Natural killer cell (primary cell): ENCODE measurements at regions not wholly inside any gene's neighbourhood (a gene's known extent, or its start where the extent isn't known, plus 50 kb on each side); places are given as distances from the start of the nearest gene placed in this dataset.

Experiments
- ATAC-seq, 3 donors: fragments of 150-1000 bp in 2 of 3; fragments of 200-7000 bp in 1 of 3; cut with Tn5 transposase; 1 replicate in 1 of 3; 2 replicates in 2 of 3; pipeline ENCODE4 v1.10.0; 2021; ENCODE audit warnings: mild to moderate bottlenecking in 2 of 3, moderate library complexity in 2 of 3
- DNase-seq, 2 donors: peaks; one replicate each; pipeline versions ENCODE4 v3.0.0 to v3.0.0-alpha.2; 2013 to 2021; ENCODE audit warnings: mixed read lengths in 1 of 2
- H3K27ac ChIP-seq: one replicate; pipeline ENCODE4 v1.5.1; 2013; ENCODE audit warnings: mild to moderate bottlenecking, low read length
- H3K27me3 ChIP-seq: one replicate; pipeline ENCODE4 v1.6.1; 2013; ENCODE audit warnings: low read length; ENCODE audit not compliant: control insufficient read depth, insufficient read depth
- H3K36me3 ChIP-seq: one replicate; pipeline ENCODE4 v1.6.1; 2013; ENCODE audit warnings: low read length; ENCODE audit not compliant: control insufficient read depth, insufficient read depth
- H3K4me1 ChIP-seq: one replicate; pipeline ENCODE4 v1.6.1; 2013; ENCODE audit warnings: low read length; ENCODE audit not compliant: control insufficient read depth, insufficient read depth
- H3K4me3 ChIP-seq: one replicate; pipeline ENCODE4 v1.5.1; 2013; ENCODE audit warnings: low read length
- H3K9me3 ChIP-seq: one replicate; pipeline ENCODE4 v1.6.1; 2013; ENCODE audit warnings: low read length; ENCODE audit not compliant: control insufficient read depth, insufficient read depth
- H3K27ac Mint-ChIP-seq, 2 donors: one replicate each; pipeline ENCODE4 v1.8.0; 2022; ENCODE audit warnings: mild to moderate bottlenecking in 2 of 2, mixed read lengths in 2 of 2, moderate library complexity in 1 of 2
- H3K27me3 Mint-ChIP-seq, 2 donors: one replicate each; pipeline ENCODE4 v1.8.0; 2022; ENCODE audit warnings: low read depth in 2 of 2, mixed read lengths in 2 of 2
- H3K36me3 Mint-ChIP-seq: one replicate; pipeline ENCODE4 v1.8.0; 2022; ENCODE audit warnings: mixed read lengths
- H3K4me1 Mint-ChIP-seq, 2 donors: one replicate each; pipeline ENCODE4 v1.8.0; 2022; ENCODE audit warnings: mixed read lengths in 2 of 2
- H3K4me3 Mint-ChIP-seq: one replicate; pipeline ENCODE4 v1.8.0; 2022; ENCODE audit warnings: mild to moderate bottlenecking, moderate library complexity, mixed read lengths
- H3K9me3 Mint-ChIP-seq, 2 donors: one replicate each; pipeline ENCODE4 v1.8.0; 2022; ENCODE audit warnings: mixed read lengths in 2 of 2
- WGBS: methylation state at CpG from one replicate; pipeline ENCODE4 v1.1.7; 2013; ENCODE audit warnings: missing lambda C conversion rate; ENCODE audit not compliant: insufficient coverage; 5-methylcytosine and 5-hydroxymethylcytosine counted together
- intact Hi-C: fragments of 100-400 bp; cut with micrococcal nuclease; formaldehyde crosslinking; loops from one replicate; pipeline ENCODE4 v1.14.2; 2022
- TF ChIP-seq, protein P1 (sequence below): fragments of 200-600 bp; IDR thresholded peaks from one replicate; pipeline ENCODE4 v1.8.0; 2022; ENCODE audit warnings: antibody characterized with exemption

DNA sequence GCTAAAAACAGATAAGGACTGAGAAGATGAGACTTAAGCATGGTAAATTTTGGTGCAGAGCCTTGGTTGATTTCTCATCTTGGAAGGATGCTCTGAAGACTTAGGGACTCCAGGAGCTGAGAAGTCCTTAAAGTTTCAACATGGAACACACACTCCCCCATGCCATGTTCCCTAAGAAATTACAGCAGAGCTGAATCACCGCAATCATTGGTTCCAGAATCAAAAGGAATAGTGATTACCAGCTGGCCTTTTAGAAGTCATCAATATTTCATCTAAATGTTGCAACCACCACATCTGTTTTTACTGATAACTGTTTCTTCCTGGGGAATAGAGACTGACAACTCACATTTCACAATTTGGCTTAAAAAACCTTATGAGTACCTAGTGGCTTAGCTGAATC, 229.3 kb downstream of the MINAR1 start:
- H3K4me1 Mint-ChIP-seq = no peaks in the 10 kb centered on the region
- WGBS = 94% methylated on average over 1 of the region's 1 CpG
- ATAC-seq = no peak

DNA sequence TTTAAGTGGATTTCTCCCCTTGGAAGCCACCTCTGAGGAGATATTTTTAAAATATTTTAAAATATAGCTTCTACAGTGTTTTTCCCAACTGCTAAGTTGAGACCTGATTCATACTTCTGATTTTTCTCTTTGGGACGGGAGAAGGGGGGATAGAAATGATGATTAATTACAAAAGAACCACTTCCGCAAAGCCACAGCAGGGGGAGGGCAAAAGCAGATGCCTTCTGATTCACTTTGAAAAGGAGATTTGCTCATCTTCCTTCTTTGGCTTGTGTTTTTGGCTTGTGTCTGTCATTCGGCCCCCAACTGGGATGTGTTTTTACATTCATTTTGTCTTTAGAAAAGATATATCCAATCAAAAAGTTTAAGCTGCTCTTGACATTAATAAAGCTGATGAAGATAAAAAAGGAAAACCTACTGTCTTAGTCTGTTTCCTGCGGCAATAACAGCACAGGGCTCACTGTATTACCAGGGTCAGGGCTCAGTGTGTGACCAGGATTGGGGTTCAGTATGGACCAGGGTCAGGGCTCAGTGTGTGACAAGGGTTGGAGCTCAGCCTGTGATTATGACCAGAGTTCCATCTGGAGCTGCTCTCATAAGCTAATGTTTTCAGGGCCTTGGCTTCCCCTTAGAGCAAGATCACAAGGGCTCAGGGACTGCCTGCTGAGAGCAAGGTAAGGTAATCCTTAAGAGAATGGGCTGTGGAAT, 223.2 kb downstream of the MTHFS start:
- TF ChIP-seq, protein P1, sequence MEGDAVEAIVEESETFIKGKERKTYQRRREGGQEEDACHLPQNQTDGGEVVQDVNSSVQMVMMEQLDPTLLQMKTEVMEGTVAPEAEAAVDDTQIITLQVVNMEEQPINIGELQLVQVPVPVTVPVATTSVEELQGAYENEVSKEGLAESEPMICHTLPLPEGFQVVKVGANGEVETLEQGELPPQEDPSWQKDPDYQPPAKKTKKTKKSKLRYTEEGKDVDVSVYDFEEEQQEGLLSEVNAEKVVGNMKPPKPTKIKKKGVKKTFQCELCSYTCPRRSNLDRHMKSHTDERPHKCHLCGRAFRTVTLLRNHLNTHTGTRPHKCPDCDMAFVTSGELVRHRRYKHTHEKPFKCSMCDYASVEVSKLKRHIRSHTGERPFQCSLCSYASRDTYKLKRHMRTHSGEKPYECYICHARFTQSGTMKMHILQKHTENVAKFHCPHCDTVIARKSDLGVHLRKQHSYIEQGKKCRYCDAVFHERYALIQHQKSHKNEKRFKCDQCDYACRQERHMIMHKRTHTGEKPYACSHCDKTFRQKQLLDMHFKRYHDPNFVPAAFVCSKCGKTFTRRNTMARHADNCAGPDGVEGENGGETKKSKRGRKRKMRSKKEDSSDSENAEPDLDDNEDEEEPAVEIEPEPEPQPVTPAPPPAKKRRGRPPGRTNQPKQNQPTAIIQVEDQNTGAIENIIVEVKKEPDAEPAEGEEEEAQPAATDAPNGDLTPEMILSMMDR = no peak
- no peaks in the 10 kb centered on the region for H3K4me1 Mint-ChIP-seq
- H3K27ac Mint-ChIP-seq = no peak overlapping the region
- peaks cover 10 to 18% of the 10 kb centered on the region in 2 donors for H3K27me3 Mint-ChIP-seq
- ATAC-seq (no peak), DNase-seq (no peak)
- 45% methylated on average over 2 of the region's 4 CpGs for WGBS
- Histone ChIP-seq H3K27me3 (peaks cover 2% of the 10 kb centered on the region), H3K4me1 (no peaks in the 10 kb centered on the region), H3K4me3 (no peak overlapping the region), H3K9me3 (no peaks in the 10 kb centered on the region), H3K36me3 (no peaks in the 10 kb centered on the region), H3K27ac (no peak overlapping the region)
- H3K36me3 Mint-ChIP-seq = no peaks in the 10 kb centered on the region
- no peak overlapping the region for H3K4me3 Mint-ChIP-seq
- intact Hi-C loops = no loop called here
- H3K9me3 Mint-ChIP-seq = no peaks in the 10 kb centered on the region

More for the DNA sequence above, 229.3 kb downstream of the MINAR1 start:
- Histone ChIP-seq H3K36me3 (no peaks in the 10 kb centered on the region), H3K4me3 (no peak overlapping the region), H3K9me3 (no peaks in the 10 kb centered on the region), H3K27ac (no peak overlapping the region), H3K4me1 (no peaks in the 10 kb centered on the region), H3K27me3 (peaks cover 2% of the 10 kb centered on the region)
- DNase-seq = no peak
- TF ChIP-seq, protein P1 = no peak
- H3K36me3 Mint-ChIP-seq = no peaks in the 10 kb centered on the region
- H3K4me3 Mint-ChIP-seq = no peak overlapping the region
- peaks cover 0 to 4% of the 10 kb centered on the region in 2 donors for H3K9me3 Mint-ChIP-seq
- peaks cover 24 to 47% of the 10 kb centered on the region in 2 donors for H3K27me3 Mint-ChIP-seq
- intact Hi-C loops = no loop called here
- H3K27ac Mint-ChIP-seq = no peak overlapping the region

DNA sequence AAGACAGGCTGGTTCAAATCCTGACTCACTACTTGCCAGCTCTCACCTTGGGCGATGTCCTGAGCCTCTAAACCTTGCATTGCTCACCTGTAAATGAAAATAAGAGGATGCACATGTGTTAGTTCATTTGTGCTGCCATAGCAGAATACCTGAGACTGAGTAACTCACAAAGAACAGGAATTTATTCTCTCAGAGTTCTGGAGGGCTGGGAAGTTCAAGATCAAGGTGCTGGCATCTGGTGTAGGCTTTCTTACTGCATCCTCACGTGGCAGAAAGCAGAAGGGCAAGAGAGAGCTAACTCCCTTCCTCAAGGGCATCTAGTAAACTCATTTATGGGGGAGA, 222.7 kb downstream of the MTHFS start:
- Histone ChIP-seq H3K4me1 (no peaks in the 10 kb centered on the region), H3K4me3 (no peak overlapping the region), H3K27me3 (peaks cover 2% of the 10 kb centered on the region), H3K27ac (no peak overlapping the region), H3K9me3 (no peaks in the 10 kb centered on the region), H3K36me3 (no peaks in the 10 kb centered on the region)
- Mint-ChIP-seq H3K27ac (no peak overlapping the region), H3K36me3 (no peaks in the 10 kb centered on the region), H3K27me3 (peaks cover 12 to 21% of the 10 kb centered on the region in 2 donors), H3K9me3 (no peaks in the 10 kb centered on the region), H3K4me3 (no peak overlapping the region), H3K4me1 (no peaks in the 10 kb centered on the region)
- intact Hi-C loops = no loop called here
- ATAC-seq (no peak), DNase-seq (no peak)
- WGBS = 49% methylated on average over 2 of the region's 2 CpGs
- TF ChIP-seq, protein P1 = no peak

DNA sequence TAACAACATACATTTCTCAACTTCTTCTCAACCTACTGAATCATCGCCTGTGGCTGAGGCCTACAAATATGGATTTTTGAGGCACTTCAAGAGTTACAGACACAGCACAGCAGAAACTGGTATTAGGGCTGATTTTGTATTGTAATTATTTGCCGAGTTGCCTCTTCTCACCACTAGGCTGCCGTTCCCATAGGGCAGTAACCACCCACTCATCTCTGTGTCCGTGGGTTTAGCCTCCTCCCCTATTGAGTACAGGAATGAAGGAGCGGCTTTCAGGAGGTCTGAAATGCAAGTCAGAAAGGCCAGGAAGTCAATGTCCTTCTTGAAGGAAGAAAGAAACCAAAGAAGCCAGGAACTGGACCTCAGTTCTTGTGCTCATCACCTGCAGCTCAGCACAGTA, 220.8 kb downstream of the MTHFS start:
- ATAC-seq (no peak), DNase-seq (no peak)
- Mint-ChIP-seq H3K36me3 (no peaks in the 10 kb centered on the region), H3K4me1 (no peaks in the 10 kb centered on the region), H3K27ac (no peak overlapping the region), H3K27me3 (peaks cover 14 to 21% of the 10 kb centered on the region in 2 donors), H3K9me3 (no peaks in the 10 kb centered on the region), H3K4me3 (no peak overlapping the region)
- Histone ChIP-seq H3K4me3 (no peak overlapping the region), H3K4me1 (no peaks in the 10 kb centered on the region), H3K27me3 (peaks cover 2% of the 10 kb centered on the region), H3K27ac (no peak overlapping the region), H3K9me3 (no peaks in the 10 kb centered on the region), H3K36me3 (no peaks in the 10 kb centered on the region)
- intact Hi-C loops = no loop called here
- TF ChIP-seq, protein P1 = no peak
- 73% methylated on average over 3 of the region's 5 CpGs for WGBS
